HG03521 (cell line): ENCODE measurements at regions not wholly inside any gene's neighbourhood (a gene's known extent, or its start where the extent isn't known, plus 50 kb on each side); places are given as distances from the start of the nearest gene placed in this dataset.

Experiments
- ATAC-seq: cut with Tn5 transposase; IDR thresholded peaks from one replicate; pipeline ENCODE4 v1.9.1; 2021; ENCODE audit warnings: mild to moderate bottlenecking, moderate library complexity; ENCODE audit not compliant: unreplicated experiment

DNA sequence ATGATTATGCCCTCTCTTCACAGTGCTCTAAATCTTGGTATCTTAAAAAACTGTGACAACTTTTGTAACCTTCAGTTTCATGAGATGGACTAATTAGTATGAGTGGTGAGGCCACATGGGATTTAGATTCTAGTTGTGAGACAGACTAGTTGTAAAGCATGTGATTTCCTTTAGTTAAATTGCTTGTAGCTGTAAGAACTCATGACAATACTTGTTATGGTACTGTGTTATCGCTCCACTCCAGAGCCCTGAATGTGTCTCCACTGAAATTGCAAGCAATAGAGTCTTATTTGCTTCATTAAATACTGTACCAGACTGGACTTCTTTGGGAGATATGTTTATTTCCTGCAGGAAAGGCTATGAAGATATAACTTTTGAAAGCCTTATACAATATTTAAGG, 1198.3 kb upstream of the CDH6 start:
- ATAC-seq: no peak

DNA sequence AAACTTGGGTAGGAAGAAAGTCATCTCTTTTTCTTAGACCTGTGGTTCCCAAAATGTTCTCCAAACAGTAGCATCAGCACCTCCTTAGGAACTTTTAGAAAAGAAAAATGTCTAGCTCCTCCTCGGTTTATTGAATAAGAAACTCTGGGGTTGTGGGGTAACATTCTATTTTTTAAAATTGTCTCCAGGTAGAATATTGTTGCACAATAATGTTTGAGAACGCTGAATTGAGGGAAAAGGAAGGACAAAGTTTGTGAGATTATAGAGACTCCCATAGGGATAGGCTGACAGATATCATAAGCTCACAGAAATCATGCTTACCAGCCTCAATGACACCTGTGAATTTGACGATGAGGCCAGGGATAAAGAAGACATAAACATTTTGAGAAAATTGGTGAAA, 1199.0 kb upstream of the CDH6 start:
- no peak for ATAC-seq

DNA sequence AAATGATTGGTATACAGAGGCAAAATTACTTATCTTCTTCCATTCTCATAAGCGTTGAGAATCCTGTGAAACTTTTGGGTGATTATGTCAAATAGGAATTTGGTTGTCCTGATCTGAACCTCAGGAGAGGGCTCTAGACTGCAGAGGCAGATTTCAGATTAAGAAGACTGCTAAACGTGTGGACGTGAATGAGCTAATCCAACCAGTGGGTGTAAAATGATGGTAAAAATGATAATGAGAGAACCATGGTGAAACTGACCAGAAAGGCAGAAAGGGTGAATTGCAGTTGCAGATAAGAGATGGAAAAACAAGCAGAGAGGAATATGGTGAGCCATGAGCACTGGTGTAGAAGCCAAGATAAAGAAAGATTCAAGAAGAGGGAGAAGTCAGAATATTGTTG, 1200.2 kb upstream of the CDH6 start:
- ATAC-seq: no peak

DNA sequence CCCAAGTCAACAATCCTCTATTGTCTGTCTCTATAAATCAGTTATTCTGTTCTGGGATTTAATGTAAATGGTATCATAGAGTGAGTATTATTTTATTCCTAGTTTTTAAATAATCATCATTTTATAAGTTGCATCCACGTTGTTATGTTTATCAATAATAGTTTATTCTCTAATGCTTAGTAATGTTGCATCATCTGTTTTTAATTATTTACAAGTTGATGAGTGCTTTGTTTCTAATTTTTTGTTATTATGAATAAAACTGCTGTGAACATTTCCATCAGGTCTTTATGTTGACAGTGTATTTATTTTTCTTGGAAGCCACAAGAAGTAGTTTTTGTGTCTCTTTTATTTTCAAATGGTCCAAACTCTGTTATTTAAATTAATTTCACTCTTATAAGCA, 1201.2 kb upstream of the CDH6 start:
- no peak for ATAC-seq

DNA sequence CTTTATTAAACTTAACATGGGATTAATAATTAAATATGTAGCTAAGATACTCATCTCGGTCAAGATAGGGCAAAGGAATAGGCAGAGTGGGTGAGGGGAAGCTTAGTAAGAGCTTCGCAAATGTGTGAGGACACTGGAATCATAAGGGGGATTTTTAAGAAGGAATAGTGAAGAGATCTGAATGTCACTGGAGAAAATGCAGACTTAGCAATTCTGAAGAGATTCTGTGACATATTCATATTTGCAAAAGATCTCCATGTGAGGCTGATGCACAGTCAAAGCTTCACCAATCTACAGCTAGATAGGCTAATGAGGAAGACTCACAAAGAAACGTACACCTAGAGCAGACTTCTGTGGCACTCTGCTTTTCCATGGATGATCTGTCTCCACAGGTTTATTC, 1202.8 kb upstream of the CDH6 start:
- ATAC-seq: no peak

DNA sequence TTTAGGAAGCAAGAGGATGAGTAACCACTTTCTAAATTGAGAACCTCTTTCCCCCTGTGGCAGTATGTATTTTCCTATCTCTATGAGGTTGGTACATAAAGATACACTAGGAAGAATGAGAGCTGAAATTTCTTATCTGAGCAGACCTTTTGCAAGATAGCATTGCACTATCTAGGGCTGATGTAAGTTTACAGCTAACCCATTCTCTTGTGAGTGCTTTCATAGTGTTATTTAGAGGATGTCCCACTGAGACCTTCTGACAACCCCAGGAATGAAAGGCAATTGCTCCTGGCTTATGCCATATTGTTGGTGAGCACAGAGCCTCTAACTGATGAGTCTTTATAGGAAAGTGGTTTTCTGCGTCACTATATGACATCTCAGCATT, 1209.3 kb upstream of the CDH6 start:
- no peak for ATAC-seq

DNA sequence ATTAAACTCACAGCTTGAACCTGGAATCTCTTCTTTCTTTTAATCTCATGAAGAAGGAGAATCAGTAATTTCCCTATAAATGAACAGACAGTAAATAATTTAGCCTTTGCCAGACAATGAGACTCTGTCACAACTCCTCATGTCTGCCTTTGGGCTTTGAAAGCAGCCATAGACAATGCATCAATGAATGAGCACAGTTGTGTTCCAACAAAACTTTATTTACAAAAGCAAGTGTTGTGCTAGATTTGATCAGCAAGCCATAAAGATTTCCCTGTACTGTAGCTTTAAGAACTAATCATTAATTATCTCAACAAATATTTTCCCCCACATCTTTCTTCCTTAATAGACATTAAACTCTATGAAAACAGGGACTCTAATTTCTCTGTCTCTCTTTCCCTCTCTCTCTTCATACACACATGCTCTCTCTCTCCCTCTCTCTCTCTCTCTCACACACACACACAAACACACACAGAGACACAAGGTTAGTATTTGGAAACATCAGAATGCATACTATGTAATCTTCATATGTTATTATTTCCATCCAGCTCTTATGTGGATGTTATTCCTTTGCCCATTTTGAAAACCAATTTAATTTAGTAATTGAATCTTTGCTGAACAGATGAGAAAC, 1209.8 kb upstream of the CDH6 start:
- ATAC-seq: no peak

DNA sequence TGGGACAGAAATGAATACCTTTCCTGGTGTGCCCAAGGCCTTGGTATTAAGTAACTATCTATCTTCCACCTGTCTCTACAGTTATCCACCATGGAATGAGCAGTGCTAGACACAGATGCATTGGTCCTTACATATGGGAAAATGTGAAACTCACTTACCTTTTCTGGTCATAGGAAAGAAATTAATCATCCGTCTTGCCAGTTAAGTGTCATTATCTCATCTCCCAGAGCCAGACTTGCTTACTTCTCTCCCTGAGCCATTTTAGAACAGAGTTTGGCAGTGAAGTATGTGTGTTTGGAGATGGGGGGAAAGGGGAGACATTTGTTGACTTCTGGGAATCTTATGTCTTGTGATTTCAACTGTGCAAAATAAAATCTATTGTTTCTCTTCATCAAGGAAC, 1211.0 kb upstream of the CDH6 start:
- ATAC-seq: no peak

DNA sequence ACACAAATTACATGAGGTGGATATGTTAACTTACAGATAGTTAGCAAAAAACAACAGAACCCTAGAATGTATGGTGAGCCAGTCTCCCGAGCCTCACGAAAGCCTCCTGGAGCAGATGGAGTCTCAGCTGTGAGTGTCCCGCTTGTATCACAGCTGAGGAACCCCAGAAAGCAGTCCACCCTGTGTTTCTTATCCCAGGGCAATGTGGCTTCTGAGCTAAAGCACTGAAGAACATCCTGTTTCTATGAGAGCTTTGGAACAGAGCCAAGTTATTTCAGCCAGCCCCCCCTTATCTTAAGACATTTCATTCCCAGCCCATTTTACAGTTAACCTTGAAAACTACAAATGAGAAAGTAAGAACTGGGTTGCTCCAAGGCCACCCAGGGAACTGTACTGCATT, 1220.9 kb upstream of the CDH6 start:
- ATAC-seq: no peak

DNA sequence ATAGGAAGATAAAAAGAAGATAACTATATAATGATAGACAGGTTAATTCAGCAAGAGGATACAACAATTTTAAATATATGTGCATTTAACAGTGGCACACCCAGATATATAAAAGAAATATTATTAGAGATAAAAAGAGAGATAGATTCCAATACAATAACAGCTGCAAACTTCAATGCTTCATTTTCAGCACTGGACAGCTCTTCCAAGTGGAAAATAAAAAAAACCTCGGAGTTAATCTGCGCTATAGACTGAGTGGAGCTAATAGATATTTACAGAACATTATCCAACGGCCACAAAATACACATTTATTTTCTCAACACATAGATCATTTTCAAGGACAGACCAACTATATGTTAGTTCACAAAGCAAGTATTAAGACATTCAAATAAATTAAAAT, 1229.5 kb upstream of the CDH6 start:
- no peak for ATAC-seq

DNA sequence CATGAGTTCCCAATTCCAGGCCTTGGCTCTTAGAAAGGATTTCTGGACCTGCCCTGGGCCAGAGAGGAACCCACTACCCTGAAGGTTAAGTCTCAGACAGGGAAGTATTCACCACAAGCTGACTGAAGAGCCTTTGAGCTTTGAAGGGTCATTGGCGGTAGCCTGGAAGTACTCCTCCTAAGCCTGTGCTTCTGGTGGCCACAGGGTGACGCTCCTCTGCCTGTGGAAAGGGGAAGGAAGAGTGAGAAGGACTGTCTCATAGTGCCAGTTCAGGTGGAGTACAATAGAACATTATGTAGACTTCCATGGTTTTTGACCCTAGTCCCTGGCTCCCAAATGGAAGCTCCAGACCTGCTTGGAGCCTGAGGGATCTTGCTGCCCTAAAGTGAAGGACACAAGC, 1233.2 kb upstream of the CDH6 start:
- no peak for ATAC-seq

DNA sequence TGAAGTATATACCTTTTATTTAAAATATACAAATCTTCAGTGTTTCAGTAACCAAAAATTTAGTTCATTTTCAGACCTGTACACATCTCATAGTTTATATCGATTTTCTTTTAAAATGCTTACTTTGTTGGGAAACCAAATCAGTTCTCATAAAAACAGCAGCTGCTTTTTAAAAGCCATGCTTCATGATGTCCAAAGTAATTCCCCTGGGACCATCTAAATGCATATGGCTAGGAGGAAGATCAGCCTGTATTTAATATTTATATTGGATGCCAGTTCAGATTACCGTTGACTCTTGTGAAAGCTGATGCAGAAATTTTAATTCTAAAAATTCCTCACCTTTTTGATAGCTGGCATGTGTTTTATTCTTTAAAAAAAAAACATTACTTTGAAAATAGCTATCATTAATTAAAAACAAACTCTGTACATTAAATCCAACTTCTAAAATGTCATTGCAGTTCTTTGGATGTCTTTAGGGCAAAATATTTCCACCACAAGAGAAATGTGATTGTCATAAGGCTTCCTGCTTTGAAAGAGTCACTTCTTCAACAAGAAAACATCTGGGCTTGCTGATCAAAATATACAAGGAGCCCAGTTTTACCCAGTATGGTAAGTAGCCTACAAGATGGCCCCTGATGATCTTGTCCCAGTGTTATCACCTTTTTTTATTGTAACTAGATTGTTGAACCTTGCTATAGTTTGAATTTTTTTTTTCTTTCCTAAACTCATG, 1242.9 kb upstream of the CDH6 start:
- ATAC-seq: no peak

DNA sequence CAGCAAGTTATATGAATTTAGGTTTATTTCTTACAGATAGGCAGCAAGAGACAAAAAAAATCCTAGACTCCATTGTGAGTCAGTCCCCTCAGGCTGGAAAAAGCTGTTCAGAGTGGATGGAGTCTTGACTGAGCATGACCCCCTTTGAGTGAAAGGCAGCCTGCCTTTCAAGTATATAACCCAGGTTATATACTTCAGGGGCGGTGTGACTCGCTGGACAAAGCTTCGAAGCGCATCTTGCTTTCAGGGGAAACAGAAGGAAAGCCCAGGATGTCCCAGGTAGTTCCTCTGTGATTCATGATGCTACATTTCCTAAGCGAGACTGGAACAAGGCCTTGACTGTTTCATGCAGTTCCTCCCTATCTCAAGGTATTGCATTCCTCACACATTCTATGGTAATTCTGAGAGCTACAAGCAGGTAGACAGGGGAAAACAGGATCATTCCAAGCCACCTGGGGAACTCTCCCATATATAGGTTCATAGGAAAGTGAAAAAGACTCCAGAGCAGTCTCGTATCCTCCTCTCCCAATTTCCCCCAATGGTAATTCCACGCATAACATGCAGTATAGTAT, 1244.1 kb upstream of the CDH6 start:
- ATAC-seq: no peak

DNA sequence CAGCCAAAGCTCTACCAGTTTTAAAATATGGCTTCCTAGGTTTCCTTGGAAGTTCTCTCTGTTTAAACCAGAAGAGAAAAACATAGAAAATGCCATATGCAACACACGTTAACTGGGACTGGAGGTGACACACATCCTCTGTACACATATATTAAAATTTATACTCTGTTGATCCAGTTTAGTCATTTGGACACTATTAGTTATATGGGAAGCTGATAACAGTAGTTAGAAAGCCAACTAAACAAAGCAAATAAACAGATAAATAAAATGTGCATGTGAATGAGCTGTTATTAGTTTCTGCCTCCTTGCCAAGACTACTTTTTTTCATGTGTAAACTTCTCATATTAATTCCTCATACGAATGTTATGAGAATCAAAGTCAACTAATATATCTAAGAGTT, 1249.2 kb upstream of the CDH6 start:
- no peak for ATAC-seq

DNA sequence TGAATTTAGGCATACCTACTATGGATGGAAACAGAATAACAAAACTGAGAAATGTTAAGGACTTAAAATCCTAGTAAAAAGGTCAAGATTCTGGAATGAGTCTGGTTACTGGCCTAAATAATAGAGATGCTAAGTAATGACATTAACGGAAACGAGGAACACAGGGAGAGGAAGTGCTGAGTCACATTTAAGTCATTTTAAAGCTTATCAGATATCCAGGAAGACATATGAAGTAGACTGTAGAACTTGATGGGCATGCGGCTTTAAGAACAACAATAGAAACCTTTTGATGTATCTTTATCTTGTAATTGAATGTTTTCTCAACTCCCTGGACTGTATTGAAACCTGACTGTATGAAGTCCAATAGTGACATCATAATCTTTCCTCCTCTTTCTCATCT, 1251.4 kb upstream of the CDH6 start:
- ATAC-seq: no peak

DNA sequence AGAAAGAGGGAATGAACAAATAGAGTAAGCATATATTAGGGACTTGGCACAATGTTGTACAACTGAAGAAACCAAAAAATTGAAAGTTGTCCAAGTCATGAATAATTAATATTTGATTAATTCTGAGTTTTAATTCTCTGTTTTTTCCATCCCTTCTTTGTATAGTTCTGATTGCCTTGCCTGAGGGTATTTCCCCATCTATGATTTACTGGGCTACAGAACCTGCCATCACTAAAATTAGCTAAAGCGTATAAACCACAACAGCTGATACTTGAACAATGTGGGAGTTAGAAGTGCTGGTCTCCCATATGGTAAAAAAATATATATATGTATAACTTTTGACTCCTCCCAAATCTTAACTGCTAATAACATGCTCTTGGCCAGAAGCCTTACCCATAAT, 1253.5 kb upstream of the CDH6 start:
- no peak for ATAC-seq

DNA sequence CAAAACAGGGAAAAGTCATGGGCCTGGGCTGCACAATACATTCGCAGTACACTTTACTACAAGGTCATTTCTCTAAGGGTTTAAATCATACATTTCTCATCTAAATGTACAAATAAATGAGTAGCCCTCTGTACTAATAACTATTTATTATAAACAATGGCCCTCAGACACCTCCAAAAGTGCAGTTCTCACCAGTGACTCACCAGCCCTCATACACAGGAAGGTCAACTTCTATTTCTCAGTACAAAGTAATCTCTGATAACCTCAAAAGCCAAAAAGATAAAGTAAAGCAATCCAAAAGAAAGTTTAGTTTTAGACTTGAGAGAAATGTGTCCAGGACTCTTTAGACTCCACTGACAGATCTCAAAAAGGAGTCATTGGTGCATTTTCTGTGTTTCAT, 1258.1 kb upstream of the CDH6 start:
- no peak for ATAC-seq

DNA sequence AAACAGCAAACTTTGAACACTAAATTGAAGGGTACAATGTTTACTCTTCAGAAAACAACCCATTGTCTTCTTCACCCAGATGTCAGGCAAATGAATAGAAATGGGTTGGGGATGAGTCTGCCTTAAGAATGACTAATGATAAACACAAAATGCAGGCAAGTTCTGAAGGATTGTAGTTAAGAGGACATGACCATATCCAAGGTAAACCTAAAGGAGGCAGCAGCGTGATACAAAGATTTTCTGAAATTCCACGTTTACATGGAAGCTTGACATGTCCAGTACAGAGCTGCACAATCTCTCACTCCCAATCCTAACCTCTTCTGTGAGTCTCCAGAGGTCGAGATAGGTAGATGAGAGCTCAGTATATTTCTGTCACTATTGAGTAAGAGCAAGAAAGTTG, 1263.2 kb upstream of the CDH6 start:
- no peak for ATAC-seq

DNA sequence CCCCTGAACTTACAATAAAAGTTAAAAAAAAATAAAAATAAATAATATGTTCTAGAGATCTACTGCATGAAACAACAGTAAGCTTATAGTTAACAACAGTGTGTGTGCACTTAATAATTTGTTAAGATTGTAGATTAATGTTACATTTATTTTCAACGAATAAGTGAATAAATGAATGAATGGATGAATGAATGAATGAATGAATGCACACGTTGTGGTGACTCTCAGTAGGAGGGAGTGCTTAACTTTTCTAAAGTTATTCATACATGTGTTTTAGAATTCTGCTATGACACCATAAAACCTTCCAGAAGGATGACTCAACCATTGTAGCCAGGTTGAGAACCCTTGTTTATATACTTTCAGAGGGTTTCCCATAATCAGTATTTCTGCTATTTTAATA, 1269.4 kb upstream of the CDH6 start:
- ATAC-seq: no peak

DNA sequence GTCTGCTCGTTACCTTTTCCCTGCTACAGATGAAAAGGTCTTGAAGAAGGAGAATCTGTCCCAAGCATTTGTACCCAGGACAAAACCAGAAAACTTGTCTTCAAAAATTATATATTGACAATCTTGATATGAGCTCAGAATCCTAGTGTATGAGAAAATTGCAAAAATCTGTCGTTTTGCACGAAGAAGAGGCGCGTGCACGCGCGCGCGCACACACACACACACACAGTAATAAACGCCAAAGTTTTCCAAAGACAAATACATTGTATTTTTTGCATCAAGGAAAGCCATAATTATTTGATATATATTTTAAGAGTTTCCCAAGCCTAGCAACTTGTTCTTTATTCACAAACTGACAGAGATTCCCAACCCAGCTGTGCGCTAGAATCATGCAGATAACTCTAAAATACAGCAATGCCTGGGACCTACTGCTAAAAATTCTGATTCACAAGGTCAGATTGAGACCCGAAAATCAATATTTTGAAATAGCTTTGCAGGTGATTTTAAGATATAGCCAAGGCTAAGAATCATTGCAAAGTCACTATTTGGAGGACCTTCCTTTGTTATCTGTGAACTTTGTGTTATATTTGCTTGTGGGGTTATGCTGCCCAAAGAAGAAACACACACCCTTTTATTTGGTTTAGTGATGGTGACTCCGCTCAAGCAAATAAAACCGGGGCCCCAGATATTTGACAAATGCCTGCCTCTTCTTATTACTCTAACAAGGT, 1287.7 kb upstream of the CDH6 start:
- no peak for ATAC-seq

DNA sequence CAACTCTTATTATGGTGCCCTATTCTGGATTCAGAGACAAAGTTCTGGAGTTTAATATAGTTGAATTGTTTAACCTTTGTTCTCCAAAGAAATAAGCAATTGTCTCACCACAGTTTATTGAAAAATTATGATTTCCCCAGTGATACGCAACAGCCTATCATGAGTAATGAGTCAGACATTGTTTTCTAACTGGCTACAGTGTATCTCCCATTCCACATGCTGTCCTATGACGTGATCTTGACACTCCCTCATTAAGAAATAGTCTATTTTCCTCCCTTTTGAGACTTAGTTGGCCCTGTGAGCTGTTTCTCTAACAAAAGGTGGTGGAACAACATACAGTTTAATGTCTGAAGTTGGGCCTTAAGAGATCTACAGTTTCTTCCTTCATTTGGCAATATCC, 1290.6 kb upstream of the CDH6 start:
- ATAC-seq: no peak

DNA sequence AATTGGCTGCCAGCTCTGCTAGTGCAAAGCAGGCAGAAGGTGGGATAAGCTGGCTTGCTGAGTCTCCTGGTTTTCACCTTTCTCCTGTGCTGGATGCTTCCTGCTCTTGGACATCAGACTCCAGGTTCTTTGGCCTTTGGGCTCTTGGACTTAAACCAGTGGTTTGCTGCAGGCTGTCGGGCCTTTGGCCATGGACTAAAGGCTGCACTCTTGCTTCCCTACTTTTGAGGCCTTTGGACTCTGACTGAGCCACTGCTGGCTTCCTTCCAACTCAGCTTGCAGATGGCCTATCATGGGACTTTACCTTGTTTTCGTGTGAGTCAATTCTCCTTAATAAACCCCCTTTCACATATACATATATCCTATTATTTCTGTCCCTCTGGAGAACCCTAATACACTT, 1293.9 kb upstream of the CDH6 start:
- ATAC-seq: no peak
